ENCODE measurements at regions not wholly inside any gene's neighbourhood (a gene's known extent, or its start where the extent isn't known, plus 50 kb on each side); places are given as distances from the start of the nearest gene placed in this dataset.

DNA sequence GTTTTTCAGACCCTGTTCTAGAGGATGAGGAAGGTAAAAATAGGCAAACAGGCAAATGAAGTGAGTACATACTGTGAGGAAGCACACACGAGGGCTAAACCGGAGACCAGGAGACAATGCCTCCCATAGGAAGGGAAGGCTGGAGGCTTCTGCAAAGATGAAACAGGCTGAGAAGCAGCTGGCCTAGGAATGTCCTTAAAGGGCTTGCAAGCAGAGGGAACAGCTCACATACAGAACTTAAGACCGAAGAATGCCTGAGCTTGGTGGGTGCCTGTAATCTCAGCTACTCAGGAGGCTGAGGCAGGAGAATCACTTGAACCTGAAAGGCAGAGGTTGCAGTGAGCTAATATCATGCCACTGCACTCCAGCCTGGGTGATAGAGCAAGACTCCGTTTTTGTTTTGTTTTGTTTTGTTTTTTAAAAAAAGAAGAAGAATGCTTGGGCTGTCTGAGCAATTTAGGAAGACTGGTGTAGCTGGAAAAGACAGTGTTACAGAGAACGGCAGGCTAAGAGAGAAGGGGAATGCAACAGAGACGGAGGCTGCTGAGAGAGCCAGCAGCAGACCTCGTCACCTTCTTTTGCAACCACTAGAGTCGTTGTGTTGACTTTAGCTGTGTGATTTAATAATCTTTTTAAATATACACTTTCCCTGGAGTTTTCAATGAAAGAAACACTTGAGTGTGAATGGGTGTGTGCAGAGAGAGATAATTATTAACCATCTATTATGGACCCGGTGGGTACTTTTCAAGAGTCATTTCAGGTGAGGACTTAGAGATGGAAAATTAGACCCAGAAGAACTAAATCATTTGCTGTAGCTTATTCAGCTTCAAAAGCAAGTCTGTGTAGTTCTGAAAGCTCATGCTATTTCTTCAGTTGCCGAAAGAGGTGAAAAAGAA is 232.8 kb downstream of the GALR1 start:
- Histone ChIP-seq H3K4me3 (ENCODE audit: low read length) (no peak overlapping the region), H3K27ac (ENCODE audit: low read depth, low read length) (no peak overlapping the region), H3K9me3 (ENCODE audit: control insufficient read depth in 2 of 3, low read length in 3 of 3) (no peaks in the 10 kb centered on the region), H3K27me3 (ENCODE audit: control insufficient read depth in 2 of 2, insufficient read depth in 2 of 2, low read length in 2 of 2) (no peaks in the 10 kb centered on the region), H3K36me3 (ENCODE audit: control insufficient read depth in 2 of 3, insufficient read depth in 3 of 3, low read length in 3 of 3) (no peaks in the 10 kb centered on the region), H3K4me1 (ENCODE audit: control insufficient read depth in 2 of 2, insufficient read depth in 2 of 2, low read length in 2 of 2) (no peaks in the 10 kb centered on the region)
- ChIA-PET CTCF (no interaction called here), POLR2A (no interaction called here)
- H3K36me3 Mint-ChIP-seq: no peaks in the 10 kb centered on the region
- no peak overlapping the region for H3K4me3 Mint-ChIP-seq
- DNase-seq (no peak), ATAC-seq (no peak)
- intact Hi-C loops (cut with micrococcal nuclease): no loop called here
- no peaks in the 10 kb centered on the region for H3K4me1 Mint-ChIP-seq
- peaks cover 0 to 5% (median 2%) of the 10 kb centered on the region in 11 donors for H3K9me3 Mint-ChIP-seq
- H3K27ac Mint-ChIP-seq: no peak overlapping the region
- peaks cover 2 to 32% (median 21%) of the 10 kb centered on the region in 5 donors for H3K27me3 Mint-ChIP-seq

GRCh38 chr18:77486985-77487384 is 237.3 kb downstream of the GALR1 start:
- Mint-ChIP-seq H3K9me3 (peaks cover 0 to 5% (median 0%) of the 10 kb centered on the region in 11 donors), H3K27me3 (peaks cover 2 to 39% (median 32%) of the 10 kb centered on the region in 5 donors), H3K4me1 (no peaks in the 10 kb centered on the region), H3K27ac (no peak overlapping the region), H3K4me3 (no peak overlapping the region), H3K36me3 (no peaks in the 10 kb centered on the region)
- Histone ChIP-seq H3K4me3 (ENCODE audit: low read length) (no peak overlapping the region), H3K27ac (ENCODE audit: low read depth, low read length) (no peak overlapping the region), H3K27me3 (ENCODE audit: control insufficient read depth in 2 of 2, insufficient read depth in 2 of 2, low read length in 2 of 2) (no peaks in the 10 kb centered on the region), H3K9me3 (ENCODE audit: control insufficient read depth in 2 of 3, low read length in 3 of 3) (no peaks in the 10 kb centered on the region), H3K36me3 (ENCODE audit: control insufficient read depth in 2 of 3, insufficient read depth in 3 of 3, low read length in 3 of 3) (no peaks in the 10 kb centered on the region), H3K4me1 (ENCODE audit: control insufficient read depth in 2 of 2, insufficient read depth in 2 of 2, low read length in 2 of 2) (no peaks in the 10 kb centered on the region)
- DNase-seq (no peak), ATAC-seq (no peak)
- intact Hi-C loops (cut with micrococcal nuclease): no loop called here
- CTCF ChIA-PET: no interaction called here
- POLR2A ChIA-PET: no interaction called here

DNA sequence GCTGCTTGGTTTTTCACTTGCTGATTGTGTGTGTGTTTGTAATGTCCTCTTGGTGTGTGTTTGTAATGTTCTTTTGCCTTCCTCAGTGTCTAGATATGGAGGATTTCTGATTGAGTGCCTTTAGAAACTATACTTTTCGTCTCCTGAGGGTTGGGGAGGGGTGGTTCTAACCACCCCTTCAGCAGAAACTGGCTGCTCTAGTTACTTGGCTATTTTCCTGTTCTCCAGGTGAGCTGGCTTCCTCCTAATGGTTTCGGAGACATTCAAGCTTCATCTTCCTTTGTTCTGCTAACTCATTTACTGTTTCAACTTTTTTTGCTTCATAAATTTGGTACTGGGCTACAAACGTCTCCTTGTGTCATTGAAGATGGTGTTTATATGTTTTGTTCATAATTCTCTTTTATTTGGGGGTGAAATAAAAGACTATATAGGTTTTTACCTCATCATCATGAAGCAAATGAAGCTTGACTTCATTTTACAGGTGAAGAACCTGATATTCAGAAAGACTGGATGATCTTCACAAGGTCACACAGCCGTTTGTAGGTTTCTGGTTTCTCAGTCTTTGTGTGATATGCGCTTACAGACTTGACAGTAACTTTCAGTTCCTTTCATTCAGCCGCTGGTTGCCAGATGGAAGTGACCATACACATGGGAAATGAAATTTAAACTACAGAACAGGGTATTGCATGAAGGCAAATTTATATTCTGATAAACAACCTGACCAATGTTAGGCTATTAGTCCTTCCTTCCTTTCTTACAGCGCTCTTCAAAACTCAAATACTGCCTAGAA is 238.5 kb downstream of the GALR1 start:
- Mint-ChIP-seq H3K4me1 (no peaks in the 10 kb centered on the region), H3K36me3 (no peaks in the 10 kb centered on the region), H3K9me3 (peaks cover 0 to 5% (median 0%) of the 10 kb centered on the region in 11 donors), H3K27ac (no peak overlapping the region), H3K27me3 (peaks cover 2 to 41% (median 27%) of the 10 kb centered on the region in 5 donors), H3K4me3 (no peak overlapping the region)
- intact Hi-C loops (cut with micrococcal nuclease): no loop called here
- DNase-seq: no peak
- no peak overlapping the region for H3K27ac ChIP-seq (ENCODE audit: low read depth, low read length)
- no peak for ATAC-seq
- no peaks in the 10 kb centered on the region for H3K27me3 ChIP-seq (ENCODE audit: control insufficient read depth in 2 of 2, insufficient read depth in 2 of 2, low read length in 2 of 2)
- H3K9me3 ChIP-seq (ENCODE audit: control insufficient read depth in 2 of 3, low read length in 3 of 3): no peaks in the 10 kb centered on the region
- no peaks in the 10 kb centered on the region for H3K36me3 ChIP-seq (ENCODE audit: control insufficient read depth in 2 of 3, insufficient read depth in 3 of 3, low read length in 3 of 3)
- no peaks in the 10 kb centered on the region for H3K4me1 ChIP-seq (ENCODE audit: control insufficient read depth in 2 of 2, insufficient read depth in 2 of 2, low read length in 2 of 2)
- ChIA-PET CTCF (no interaction called here), POLR2A (no interaction called here)
- H3K4me3 ChIP-seq (ENCODE audit: low read length): no peak overlapping the region

- peaks cover 0 to 2% (median 0%) of the 10 kb centered on the region in 7 donors for H3K4me1 Mint-ChIP-seq
Observed at GRCh38 chr18:77495079-77495478, 245.4 kb downstream of the GALR1 start.

GRCh38 chr18:77495982-77496690 is 246.5 kb downstream of the GALR1 start:
- intact Hi-C loops (cut with micrococcal nuclease): no loop called here

More at GRCh38 chr18:77495079-77495478, 245.4 kb downstream of the GALR1 start:
- Histone ChIP-seq H3K36me3 (ENCODE audit: control insufficient read depth in 2 of 3, insufficient read depth in 3 of 3, low read length in 3 of 3) (no peaks in the 10 kb centered on the region), H3K27ac (ENCODE audit: low read depth, low read length) (no peak overlapping the region), H3K27me3 (ENCODE audit: control insufficient read depth in 2 of 2, insufficient read depth in 2 of 2, low read length in 2 of 2) (no peaks in the 10 kb centered on the region), H3K4me3 (ENCODE audit: low read length) (no peak overlapping the region), H3K4me1 (ENCODE audit: control insufficient read depth in 2 of 2, insufficient read depth in 2 of 2, low read length in 2 of 2) (no peaks in the 10 kb centered on the region), H3K9me3 (ENCODE audit: control insufficient read depth in 2 of 3, low read length in 3 of 3) (no peaks in the 10 kb centered on the region)
- intact Hi-C loops (cut with micrococcal nuclease): no loop called here
- H3K27ac Mint-ChIP-seq: no peak overlapping the region
- DNase-seq (no peak), ATAC-seq (no peak)
- no peak overlapping the region for H3K4me3 Mint-ChIP-seq
- peaks cover 0 to 1% (median 0%) of the 10 kb centered on the region in 11 donors for H3K9me3 Mint-ChIP-seq
- ChIA-PET CTCF (no interaction called here), POLR2A (no interaction called here)
- H3K36me3 Mint-ChIP-seq: no peaks in the 10 kb centered on the region
- peaks cover 0 to 26% (median 14%) of the 10 kb centered on the region in 5 donors for H3K27me3 Mint-ChIP-seq

GRCh38 chr18:77501266-77501665 is 251.6 kb downstream of the GALR1 start:
- Histone ChIP-seq H3K9me3 (ENCODE audit: control insufficient read depth in 2 of 3, low read length in 3 of 3) (no peaks in the 10 kb centered on the region), H3K36me3 (ENCODE audit: control insufficient read depth in 2 of 3, insufficient read depth in 3 of 3, low read length in 3 of 3) (no peaks in the 10 kb centered on the region), H3K4me1 (ENCODE audit: control insufficient read depth in 2 of 2, insufficient read depth in 2 of 2, low read length in 2 of 2) (no peaks in the 10 kb centered on the region), H3K27ac (ENCODE audit: low read depth, low read length) (no peak overlapping the region), H3K4me3 (ENCODE audit: low read length) (no peak overlapping the region), H3K27me3 (ENCODE audit: control insufficient read depth in 2 of 2, insufficient read depth in 2 of 2, low read length in 2 of 2) (no peaks in the 10 kb centered on the region)
- Mint-ChIP-seq H3K4me3 (no peak overlapping the region), H3K4me1 (no peaks in the 10 kb centered on the region), H3K27me3 (peaks cover 0 to 19% (median 13%) of the 10 kb centered on the region in 5 donors), H3K27ac (no peak overlapping the region), H3K36me3 (no peaks in the 10 kb centered on the region), H3K9me3 (no peaks in the 10 kb centered on the region)
- intact Hi-C loops (cut with micrococcal nuclease): no loop called here
- no peak for DNase-seq
- CTCF ChIA-PET: no interaction called here
- POLR2A ChIA-PET: no interaction called here
- ATAC-seq: no peak

More at GRCh38 chr18:77495982-77496690, 246.5 kb downstream of the GALR1 start:
- Histone ChIP-seq H3K4me3 (ENCODE audit: low read length) (no peak overlapping the region), H3K36me3 (ENCODE audit: control insufficient read depth in 2 of 3, insufficient read depth in 3 of 3, low read length in 3 of 3) (no peaks in the 10 kb centered on the region), H3K27me3 (ENCODE audit: control insufficient read depth in 2 of 2, insufficient read depth in 2 of 2, low read length in 2 of 2) (no peaks in the 10 kb centered on the region), H3K4me1 (ENCODE audit: control insufficient read depth in 2 of 2, insufficient read depth in 2 of 2, low read length in 2 of 2) (no peaks in the 10 kb centered on the region), H3K9me3 (ENCODE audit: control insufficient read depth in 2 of 3, low read length in 3 of 3) (no peaks in the 10 kb centered on the region), H3K27ac (ENCODE audit: low read depth, low read length) (no peak overlapping the region)
- Mint-ChIP-seq H3K36me3 (no peaks in the 10 kb centered on the region), H3K4me1 (peaks cover 0 to 2% (median 0%) of the 10 kb centered on the region in 7 donors), H3K27ac (no peak overlapping the region), H3K27me3 (peaks cover 0 to 26% (median 14%) of the 10 kb centered on the region in 5 donors), H3K4me3 (no peak overlapping the region), H3K9me3 (peaks cover 0 to 1% (median 0%) of the 10 kb centered on the region in 11 donors)
- DNase-seq: no peak
- ChIA-PET POLR2A (no interaction called here), CTCF (no interaction called here)
- ATAC-seq: no peak
